RPMI8226 (cell line): ENCODE measurements at regions not wholly inside any gene's neighbourhood (a gene's known extent, or its start where the extent isn't known, plus 50 kb on each side); places are given as distances from the start of the nearest gene placed in this dataset.

Source experiments
- DNase-seq: peaks from one replicate; pipeline ENCODE4 v3.0.0-alpha.2; 2015

- no peak for DNase-seq
Observed at GRCh38 chr5:121221483-121221882, 630.2 kb upstream of the FTMT start.

GRCh38 chr5:121226765-121227164, 624.9 kb upstream of the FTMT start:
- no peak for DNase-seq

DNA sequence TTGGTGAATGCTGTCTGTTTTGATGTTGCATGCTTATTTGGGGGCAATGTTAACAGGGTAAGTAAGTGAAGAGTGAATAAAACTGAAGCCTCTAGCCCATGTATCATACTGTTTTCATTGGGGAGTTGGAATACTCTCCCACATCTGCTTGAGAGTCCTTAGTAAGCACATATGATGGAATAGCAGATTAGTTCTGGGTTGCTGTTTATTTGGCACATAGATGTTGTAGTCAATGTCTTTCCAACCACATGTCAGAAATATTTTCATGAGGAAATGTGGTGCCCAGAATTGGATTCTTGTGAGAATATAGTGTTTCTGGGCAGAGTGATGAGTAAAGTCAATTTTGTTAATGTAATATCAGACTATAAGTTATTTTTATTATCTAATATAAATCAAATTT, 611.7 kb upstream of the FTMT start:
- DNase-seq = no peak

DNA sequence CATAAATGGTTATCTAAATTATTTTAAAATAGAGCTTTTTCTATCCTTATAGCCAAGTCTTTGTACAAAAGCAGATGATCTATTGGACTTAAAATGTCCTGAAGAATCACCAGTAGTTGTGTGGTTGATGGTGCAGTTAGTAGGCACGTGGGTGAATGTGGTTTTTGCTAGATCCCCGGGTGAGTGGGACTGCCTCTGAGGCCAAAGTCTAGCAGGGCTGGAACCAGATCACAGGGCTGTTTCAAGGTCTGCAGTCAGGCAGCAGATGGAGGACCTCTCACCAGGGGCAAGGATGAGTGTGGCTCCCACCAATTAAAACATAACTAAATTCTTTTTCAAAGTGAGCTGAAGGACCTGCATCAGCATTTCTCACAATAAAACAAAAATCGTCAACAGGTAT, 604.7 kb upstream of the FTMT start:
- DNase-seq = no peak

DNA sequence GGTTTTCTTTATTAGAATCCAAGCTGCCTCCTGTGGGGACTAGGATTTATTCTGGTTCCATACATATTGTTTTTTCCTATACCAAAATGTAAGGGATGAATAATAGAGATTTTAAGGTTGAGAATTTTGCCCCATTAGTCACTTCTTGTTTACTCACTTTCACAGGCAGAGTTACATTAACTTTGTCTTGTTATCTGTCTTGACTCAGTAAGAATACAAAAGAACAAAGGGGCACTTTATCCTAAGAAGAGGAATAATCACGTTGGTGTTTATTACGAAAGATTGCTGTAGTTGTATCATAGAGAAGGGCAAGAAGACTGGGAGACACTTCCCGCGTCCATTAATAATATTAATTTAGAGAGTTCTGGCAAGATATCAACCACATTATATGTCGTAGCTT, 599.7 kb upstream of the FTMT start:
- no peak for DNase-seq

DNA sequence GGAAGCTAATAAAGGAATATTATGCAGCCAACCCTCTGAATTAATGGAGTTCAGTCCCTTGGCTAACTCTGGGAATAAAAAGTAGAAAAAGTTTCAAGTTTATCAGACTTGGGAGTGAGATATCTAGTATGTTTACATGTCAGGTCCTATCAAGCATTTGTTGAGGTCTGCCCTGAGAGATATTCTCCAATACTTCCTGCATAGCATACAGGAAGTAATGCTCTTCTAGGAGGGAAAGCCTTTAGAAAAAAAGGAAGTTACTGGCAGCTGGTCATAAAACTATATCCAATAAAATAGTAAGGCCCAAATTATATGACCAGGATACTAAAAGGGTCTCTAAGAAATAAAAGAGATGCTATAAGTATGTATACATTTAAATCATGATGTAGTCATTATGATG, 594.1 kb upstream of the FTMT start:
- no peak for DNase-seq

- DNase-seq = no peak
Observed at GRCh38 chr5:121263456-121263855, 588.2 kb upstream of the FTMT start.

DNA sequence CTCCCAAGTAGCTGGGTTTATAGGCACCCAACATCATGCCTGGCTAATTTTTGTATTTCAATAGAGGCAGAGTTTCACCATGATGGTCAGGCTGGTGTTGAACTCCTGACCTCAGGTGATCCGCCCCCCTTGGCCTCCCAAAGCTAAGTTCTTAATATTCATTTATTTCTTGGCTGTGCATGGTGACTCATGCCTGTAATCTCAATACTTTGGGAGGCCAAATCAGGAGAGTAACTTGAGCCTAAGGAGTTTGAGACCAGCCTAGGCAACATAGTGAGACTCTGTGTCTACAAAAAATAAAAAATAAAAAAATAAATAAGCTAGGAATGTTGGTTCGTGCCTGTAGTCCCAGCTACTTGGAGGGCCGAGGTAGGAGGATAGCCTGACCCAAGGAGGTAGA, 587.1 kb upstream of the FTMT start:
- no peak for DNase-seq

DNA sequence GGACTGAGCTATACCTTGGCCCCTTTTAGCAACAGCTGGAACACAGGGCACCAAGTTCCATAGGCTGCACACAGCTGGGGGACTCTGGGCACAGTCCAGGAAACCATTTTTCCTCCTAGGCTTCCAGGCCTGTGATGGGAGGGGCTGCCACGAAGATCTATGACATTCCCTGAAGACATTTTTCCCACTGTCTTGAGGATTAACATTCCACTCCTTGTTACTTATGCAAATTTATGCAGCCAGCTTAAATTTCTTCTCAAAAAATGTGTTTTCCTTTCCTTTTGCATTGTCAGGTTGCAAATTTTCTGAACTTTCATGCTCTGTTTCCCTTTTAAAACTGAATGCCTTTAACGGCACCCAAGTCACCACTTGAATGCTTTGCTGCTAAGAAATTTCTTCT, 580.1 kb upstream of the FTMT start:
- no peak for DNase-seq

GRCh38 chr5:121273833-121274433, 577.7 kb upstream of the FTMT start:
- DNase-seq = no peak

DNA sequence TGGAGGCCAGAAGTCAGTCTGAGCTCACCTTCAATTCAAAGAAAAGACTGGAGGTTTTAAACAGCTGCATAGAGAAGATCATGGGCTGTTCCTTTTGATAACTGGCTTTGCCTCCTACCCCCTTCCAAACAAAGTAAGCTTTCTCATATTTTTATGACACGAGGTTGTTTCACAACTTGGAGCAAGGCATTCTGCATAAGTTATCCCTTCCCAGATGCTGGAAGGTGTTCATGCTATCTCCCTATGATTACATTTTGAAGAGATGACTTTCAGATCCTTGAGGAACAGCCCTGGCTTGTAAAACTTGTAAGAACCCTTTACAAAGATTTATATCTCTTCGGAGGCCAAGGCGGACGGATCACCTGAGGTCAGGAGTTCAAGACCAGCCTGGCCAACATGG, 571.9 kb upstream of the FTMT start:
- no peak for DNase-seq

DNA sequence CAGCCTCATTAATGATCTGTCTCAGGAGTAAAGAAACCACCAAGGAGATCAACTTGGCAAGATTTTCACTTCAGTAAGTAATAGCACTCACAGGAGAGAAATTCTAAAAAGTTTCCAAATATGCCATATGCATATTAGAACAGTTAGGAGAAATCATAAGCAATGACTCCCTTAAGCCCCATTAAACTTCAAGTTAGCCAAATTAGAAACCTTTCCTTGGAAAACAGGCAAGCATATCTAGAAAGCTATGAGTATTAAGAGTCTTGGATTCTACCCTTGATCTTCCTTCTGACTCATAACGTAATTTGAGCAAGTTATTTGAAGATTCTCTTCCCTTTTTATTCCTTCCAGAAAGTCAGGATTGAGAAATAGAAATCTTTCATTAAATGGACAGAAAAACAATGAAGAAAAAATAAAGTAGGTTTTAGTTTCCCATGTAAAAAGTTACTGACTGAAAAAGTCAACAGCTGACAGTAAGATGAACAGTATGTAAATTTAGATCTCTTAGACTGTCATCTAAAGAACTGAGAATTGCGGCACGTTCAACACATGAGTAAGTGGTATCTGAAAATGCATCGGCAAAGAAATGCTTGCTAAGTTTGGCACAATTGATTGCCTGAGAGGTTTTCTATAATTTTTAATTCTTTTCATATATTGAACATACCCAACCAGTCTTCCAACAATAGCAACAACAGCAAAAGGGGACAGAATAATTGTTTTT, 565.7 kb upstream of the FTMT start:
- DNase-seq = no peak

DNA sequence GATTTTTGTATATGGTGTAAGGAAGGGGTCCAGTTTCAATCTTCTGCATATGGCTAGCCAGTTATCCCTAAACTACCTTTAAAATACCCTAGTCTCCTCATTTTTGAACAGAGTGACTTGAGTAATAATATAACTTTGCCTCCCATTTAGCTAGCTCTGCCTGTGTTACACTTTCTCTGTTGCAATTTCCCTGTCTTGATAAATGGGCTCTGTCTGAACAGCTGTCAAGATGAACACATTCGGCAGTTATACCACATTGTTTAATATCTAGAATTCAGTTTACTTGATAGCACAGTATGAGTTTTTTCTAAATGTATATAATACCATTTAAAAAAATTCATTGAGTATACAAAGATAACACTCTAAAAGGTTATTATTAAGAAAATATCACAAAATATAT, 562.9 kb upstream of the FTMT start:
- no peak for DNase-seq

- no peak for DNase-seq
Observed at GRCh38 chr5:121292664-121293063, 559.0 kb upstream of the FTMT start.

DNA sequence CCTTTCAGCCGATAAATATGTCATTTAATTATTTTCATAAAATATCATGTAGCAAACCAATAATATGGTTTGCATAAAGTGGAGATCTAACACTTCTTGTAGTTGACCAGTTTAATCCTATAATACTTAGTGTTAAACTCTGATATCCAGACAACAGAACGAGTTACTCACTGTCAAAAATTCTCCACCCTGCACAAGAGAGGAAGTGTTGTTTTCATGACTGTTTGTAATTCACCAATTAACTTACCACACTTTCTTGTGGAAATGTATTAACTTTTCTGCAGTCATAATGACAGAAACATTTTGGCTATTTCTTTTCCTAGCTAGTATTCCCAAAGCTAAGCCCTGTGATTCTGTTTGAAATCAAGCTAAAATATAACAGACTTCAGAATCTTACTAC, 555.3 kb upstream of the FTMT start:
- no peak for DNase-seq

- DNase-seq = no peak
Observed at GRCh38 chr5:121299153-121299552, 552.5 kb upstream of the FTMT start.

DNA sequence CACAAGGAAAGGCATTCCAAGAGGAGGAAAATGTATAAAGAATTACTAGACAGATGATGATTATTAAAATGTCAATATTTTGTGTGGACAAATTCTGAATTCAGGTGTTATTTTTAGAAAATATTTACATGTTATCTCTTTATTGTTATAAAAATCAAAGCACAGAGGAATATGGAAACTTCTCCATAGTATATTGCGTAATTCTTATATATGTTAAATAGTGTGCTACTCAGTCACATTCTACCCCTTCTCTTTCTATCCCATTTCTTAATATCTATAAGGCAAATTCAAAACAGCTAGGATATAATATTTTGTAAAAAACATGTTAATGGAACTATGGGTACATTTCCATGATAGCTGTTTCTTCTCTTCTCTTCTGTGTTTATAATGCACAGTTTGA, 546.8 kb upstream of the FTMT start:
- DNase-seq = no peak

- no peak for DNase-seq
Observed at GRCh38 chr5:121313886-121314285, 537.8 kb upstream of the FTMT start.

DNA sequence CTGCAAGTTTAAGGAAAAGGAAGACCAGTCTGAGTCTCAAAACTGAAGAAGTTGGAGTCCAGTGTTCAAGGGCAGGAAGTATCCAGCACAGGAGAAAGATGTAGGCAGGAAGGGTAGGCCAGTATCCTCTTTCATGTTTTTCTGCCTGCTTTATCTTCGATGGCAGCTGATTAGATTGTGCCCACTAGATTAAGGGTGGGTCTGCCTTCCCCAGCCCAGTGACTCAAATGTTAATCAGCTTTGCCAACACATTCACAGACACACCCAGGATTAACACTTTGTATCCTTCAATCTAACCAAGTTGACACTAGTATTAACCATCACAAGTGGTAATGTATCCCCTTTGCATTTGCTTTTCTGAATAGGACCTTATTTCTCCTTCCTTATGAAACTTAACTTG, 535.9 kb upstream of the FTMT start:
- DNase-seq = no peak

DNA sequence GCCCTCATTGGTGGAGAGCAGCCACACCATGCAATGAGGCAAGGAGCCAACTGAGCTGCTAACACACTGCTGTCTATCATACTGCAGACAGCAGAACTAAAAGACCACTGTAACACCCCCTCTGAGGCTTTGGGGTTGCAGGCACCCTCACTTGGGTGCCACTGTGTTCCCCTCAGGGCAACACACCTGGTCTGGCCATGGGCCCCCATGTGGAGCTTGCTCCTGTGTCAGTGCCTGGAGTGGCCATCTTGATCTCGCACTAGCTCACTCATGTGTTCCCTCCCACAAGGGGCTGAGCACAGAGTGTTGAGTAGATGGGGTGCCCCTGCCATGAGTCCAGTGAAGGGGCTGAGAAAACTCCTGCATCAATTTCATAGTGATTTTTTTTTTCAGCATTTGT, 532.4 kb upstream of the FTMT start:
- no peak for DNase-seq

DNA sequence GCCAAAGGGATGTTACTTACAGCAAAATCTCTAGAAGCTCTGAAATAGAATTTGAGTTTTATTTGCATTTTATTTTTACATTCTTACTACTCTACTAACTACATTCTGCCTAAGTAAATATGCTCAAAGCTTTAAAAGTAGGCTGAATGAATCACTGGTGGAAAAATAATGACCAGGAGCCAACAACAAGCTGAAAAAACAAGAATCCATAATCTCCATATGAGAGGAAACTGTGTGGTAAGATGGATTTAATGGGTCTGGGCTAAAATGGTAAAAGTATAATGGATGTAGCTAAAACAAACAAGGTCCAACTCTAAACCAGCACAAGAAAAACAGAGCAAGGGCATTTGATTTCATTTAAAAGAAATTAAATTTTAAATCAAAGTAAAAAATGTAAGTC, 525.8 kb upstream of the FTMT start:
- no peak for DNase-seq

GRCh38 chr5:121350181-121350930, 501.3 kb upstream of the FTMT start:
- DNase-seq = no peak

GRCh38 chr5:121366515-121366914, 485.2 kb upstream of the FTMT start:
- no peak for DNase-seq

DNA sequence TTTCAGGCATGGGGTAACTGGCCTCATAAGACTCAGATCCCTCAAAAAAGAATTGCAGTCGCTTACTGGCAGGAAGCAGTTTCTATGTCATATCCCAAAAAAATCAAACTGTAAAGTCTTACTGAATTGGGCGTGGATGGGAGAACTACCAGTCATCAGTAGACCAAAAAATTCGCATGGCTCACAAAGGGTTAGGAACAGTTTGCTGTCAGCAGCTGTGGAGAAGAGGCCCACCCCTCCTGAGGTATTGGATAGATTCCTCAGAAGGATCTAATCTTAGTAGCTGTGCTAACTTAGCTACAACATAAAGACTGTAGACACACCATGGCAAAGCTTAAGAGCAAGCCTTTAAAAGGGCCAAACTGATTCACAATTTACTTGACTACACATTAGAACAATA, 478.3 kb upstream of the FTMT start:
- no peak for DNase-seq

DNA sequence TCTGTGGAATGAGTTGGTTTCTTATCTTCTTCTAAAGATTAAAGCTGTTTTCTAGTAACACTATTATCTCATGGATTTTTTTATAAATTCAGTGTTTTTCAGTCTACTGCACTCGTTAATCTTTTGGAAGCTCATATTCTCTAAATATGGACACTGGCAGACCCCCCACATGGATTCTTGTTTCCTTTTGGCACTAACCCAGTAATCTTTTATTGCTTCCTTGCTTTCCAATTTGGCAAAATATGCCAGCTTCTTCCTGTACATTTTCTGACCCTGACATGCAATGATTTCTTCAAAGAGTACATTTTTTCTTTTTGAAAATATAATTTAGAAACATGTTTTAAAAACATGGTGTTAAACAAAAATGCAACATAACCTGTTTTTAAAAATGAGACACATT, 474.2 kb upstream of the FTMT start:
- DNase-seq = no peak
